Brain microvascular endothelial cell (primary cell): ENCODE measurements at regions not wholly inside any gene's neighbourhood (a gene's known extent, or its start where the extent isn't known, plus 50 kb on each side); places are given as distances from the start of the nearest gene placed in this dataset.

Experiments used
- DNase-seq: peaks from one replicate; pipeline ENCODE4 v3.0.0-alpha.2; 2020
- H3K27ac ChIP-seq: fragments of 250-450 bp; sonication (Bioruptor Pico); 2 replicates; pipeline ENCODE4 v1.5.1; 2020; ENCODE audit warnings: mild to moderate bottlenecking, moderate library complexity
- H3K27me3 ChIP-seq: fragments of 250-450 bp; sonication (Bioruptor Pico); replicated peaks from 2 replicates; pipeline ENCODE4 v1.5.1; 2020; ENCODE audit warnings: mild to moderate bottlenecking
- H3K36me3 ChIP-seq: fragments of 250-450 bp; sonication (Bioruptor Pico); replicated peaks from 2 replicates; pipeline ENCODE4 v1.5.1; 2020; ENCODE audit warnings: mild to moderate bottlenecking
- H3K4me3 ChIP-seq: 2 replicates; pipeline ENCODE4 v1.5.1; 2011; ENCODE audit warnings: low read depth, mild to moderate bottlenecking, control low read depth, low read length, moderate library complexity
- in situ Hi-C: cut with HindIII; loops from 2 replicates; pipeline ENCODE4 v1.10.0; 2017; ENCODE audit warnings: low sequenced_read_pairs, low pct_ligation_motif_present
- TF ChIP-seq, protein P1 (sequence below): IDR thresholded peaks from 2 replicates; pipeline ENCODE4 v1.5.1; 2011; ENCODE audit warnings: low read depth, mild to moderate bottlenecking, moderate library complexity, low read length, control low read depth, inconsistent platforms; ENCODE audit errors: missing control alignments

DNA sequence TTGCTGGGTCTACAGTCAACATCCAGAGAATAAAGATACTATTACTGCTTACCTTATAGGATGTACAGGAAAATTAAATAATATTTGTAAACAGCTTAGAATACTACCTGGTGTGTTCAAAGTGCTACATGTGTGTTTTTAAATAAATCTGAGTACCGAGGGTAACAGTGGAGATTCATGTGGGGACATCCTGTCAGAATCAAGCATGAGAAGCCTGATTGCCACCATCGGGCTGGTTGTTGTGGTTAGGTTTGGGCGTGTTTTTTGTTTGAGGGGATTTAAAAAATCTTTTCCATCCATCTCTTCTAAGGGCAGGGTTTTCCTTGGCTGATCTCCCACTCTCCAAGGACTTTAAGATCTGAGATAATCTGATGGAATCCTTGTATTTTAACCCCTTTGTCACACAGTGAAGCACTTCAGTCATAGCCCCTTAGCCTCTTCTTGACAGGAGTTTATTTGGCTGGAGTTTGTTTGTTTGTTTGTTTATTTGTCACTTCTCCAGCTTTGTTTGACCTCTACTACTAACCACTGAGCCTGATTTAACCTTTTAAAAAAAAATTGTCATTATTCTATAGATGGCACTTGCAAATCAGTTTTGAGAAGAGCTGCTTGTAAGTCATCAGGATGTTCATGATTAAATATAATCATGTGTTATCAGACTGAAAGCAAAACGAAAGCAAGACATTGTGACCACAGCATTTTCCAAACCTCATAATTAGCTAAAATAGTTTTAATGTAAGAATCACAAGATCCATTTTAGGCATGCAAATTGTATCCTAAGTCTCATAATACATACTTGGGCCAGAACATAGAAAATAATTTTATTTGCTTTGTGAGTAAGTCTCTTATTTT is 72.8 kb upstream of the RARB start:
- no peak overlapping the region for H3K27ac ChIP-seq
- H3K27me3 ChIP-seq = no peaks in the 10 kb centered on the region
- DNase-seq = no peak
- no peaks in the 10 kb centered on the region for H3K36me3 ChIP-seq
- H3K4me3 ChIP-seq = peak overlapping the region; percentile 22
- TF ChIP-seq, protein P1, sequence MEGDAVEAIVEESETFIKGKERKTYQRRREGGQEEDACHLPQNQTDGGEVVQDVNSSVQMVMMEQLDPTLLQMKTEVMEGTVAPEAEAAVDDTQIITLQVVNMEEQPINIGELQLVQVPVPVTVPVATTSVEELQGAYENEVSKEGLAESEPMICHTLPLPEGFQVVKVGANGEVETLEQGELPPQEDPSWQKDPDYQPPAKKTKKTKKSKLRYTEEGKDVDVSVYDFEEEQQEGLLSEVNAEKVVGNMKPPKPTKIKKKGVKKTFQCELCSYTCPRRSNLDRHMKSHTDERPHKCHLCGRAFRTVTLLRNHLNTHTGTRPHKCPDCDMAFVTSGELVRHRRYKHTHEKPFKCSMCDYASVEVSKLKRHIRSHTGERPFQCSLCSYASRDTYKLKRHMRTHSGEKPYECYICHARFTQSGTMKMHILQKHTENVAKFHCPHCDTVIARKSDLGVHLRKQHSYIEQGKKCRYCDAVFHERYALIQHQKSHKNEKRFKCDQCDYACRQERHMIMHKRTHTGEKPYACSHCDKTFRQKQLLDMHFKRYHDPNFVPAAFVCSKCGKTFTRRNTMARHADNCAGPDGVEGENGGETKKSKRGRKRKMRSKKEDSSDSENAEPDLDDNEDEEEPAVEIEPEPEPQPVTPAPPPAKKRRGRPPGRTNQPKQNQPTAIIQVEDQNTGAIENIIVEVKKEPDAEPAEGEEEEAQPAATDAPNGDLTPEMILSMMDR = no peak
- in situ Hi-C loops = no loop called here

DNA sequence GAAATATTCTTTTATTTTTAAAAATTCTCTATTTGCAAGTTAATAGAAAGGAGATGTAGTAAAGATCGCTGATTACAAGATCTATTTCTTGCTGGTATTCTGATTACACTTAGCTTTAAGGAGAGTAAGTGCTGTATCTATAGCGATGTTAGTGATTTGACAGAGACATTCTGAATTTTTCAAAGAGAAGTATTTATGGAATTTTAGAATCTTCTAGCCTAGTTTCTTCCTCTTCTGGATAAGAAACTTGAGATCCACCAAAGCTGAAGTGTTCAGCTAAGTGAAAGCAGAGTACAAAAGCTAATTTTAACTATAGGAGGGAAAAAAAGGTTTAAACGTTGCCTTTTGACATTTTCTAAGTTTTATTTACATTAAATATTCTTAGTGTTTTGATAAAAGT is 72.1 kb upstream of the RARB start:
- no peak for DNase-seq
- in situ Hi-C loops = no loop called here
- peak overlapping the region; percentile 22 for H3K4me3 ChIP-seq
- TF ChIP-seq, protein P1 = no peak
- no peaks in the 10 kb centered on the region for H3K27me3 ChIP-seq
- no peaks in the 10 kb centered on the region for H3K36me3 ChIP-seq
- H3K27ac ChIP-seq = no peak overlapping the region

DNA sequence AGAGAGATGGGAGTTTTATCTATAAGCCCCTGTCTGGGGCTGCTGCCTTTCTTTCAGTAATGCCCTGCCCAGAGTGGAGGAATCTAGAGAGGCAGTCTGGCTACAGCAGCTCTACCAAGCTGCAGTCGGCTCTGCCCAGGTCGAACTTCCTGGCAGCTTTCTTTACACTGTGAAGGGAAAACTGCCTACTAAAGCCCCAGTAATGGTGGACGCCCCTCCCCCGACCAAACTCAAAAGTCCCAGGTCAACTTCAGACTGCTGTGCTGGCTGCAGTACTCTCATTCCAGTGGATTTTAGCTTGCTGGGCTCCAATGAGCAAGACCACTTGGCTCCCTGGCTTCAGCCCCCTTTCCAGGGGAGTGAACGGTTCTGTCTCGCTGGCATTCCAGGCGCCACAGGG is 65.9 kb upstream of the RARB start:
- in situ Hi-C loops = no loop called here
- H3K27ac ChIP-seq = no peak overlapping the region
- DNase-seq = no peak
- no peaks in the 10 kb centered on the region for H3K27me3 ChIP-seq
- H3K36me3 ChIP-seq = no peaks in the 10 kb centered on the region
- TF ChIP-seq, protein P1 = no peak
- no peak overlapping the region for H3K4me3 ChIP-seq

DNA sequence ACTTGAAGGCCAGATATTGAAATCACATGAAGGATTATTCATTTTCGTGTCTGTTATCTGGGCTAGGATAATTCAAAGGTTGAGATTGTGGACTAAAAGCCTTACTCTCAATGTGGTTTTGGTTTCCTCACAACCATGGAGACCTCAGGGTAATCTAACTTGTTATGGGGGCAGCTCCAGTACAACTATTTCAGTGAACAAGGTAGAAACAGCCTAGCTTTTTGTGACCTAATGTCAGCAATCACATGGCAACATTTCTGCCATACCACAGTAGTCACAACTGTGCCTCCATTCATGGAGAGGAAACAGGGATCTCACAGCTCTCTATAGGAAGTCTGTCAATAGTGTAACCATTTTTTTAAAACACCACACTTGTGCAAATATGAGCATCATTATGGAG is 62.4 kb upstream of the RARB start:
- no peak for DNase-seq
- in situ Hi-C loops = no loop called here
- no peaks in the 10 kb centered on the region for H3K27me3 ChIP-seq

DNA sequence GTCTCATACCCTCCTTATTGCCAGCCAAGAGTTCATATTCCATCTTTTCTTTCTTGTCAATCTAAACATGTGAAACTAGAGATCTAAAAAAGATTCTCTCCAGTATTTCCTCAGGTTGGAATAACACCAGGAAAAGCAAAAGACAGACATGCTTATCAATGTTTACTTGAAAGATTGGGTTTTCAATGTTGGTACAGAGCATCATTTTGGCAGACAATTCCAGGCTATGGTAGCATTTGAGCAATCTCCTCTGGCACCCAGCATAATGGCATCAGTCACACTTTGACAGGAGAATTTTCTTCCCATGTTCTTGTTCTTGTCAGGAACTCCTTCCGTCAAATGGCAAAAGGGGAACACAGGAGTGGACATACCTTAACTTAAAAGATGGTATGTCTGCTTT is 61.0 kb upstream of the RARB start:
- Histone ChIP-seq H3K4me3 (no peak overlapping the region), H3K36me3 (no peaks in the 10 kb centered on the region), H3K27ac (no peak overlapping the region), H3K27me3 (no peaks in the 10 kb centered on the region)
- DNase-seq = no peak
- TF ChIP-seq, protein P1 = no peak
- in situ Hi-C loops = no loop called here

More for the DNA sequence above, 62.4 kb upstream of the RARB start:
- Histone ChIP-seq H3K4me3 (no peak overlapping the region), H3K36me3 (no peaks in the 10 kb centered on the region), H3K27ac (no peak overlapping the region)
- TF ChIP-seq, protein P1 = no peak

DNA sequence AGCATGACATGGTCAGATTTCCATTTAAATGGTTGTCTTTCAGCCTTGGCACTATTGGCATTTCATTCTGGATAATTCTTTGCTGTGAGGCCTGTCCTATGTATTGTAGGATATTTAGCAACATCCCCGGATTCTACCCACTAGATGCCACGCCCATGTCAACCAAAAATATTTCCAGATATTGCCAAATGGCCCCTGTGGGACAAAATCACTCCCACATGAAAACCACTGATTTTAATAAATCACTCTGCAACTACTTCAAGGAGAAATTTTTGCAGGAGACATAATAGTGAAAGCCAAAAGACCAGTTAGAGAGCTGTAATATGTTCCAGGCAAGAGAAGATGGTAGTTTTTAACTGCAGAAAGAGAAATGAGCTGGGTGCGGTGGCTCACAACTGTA is 55.9 kb upstream of the RARB start:
- TF ChIP-seq, protein P1 = no peak
- DNase-seq = no peak
- Histone ChIP-seq H3K27ac (no peak overlapping the region), H3K36me3 (no peaks in the 10 kb centered on the region), H3K27me3 (no peaks in the 10 kb centered on the region), H3K4me3 (no peak overlapping the region)
- in situ Hi-C loops = no loop called here
